ENCODE measurements at regions not wholly inside any gene's neighbourhood (a gene's known extent, or its start where the extent isn't known, plus 50 kb on each side); places are given as distances from the start of the nearest gene placed in this dataset.

DNA sequence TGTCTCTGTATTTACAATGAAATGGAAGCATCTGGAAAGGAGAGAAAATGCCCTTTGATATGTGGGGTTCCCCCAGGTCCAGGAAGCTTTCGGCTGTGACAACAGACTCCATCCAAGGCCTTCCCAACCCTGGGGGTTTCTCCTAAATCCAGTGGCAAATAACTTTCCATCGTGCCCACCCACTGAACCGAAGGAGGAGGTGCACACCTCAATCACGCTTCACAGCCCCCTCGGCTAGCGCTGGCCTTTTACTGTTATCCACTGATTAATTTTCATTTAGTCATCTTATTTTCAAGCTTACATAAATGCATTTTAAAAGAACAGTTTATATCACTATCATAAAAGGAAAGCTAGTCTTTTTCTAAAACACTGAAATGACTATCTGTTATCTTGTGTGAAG, 286.8 kb upstream of the ZMIZ1 start:
- TF ChIP-seq POLR2A (IDR thresholded peaks at IDR 0.05): no peak
- TF ChIP-seq, protein P1, sequence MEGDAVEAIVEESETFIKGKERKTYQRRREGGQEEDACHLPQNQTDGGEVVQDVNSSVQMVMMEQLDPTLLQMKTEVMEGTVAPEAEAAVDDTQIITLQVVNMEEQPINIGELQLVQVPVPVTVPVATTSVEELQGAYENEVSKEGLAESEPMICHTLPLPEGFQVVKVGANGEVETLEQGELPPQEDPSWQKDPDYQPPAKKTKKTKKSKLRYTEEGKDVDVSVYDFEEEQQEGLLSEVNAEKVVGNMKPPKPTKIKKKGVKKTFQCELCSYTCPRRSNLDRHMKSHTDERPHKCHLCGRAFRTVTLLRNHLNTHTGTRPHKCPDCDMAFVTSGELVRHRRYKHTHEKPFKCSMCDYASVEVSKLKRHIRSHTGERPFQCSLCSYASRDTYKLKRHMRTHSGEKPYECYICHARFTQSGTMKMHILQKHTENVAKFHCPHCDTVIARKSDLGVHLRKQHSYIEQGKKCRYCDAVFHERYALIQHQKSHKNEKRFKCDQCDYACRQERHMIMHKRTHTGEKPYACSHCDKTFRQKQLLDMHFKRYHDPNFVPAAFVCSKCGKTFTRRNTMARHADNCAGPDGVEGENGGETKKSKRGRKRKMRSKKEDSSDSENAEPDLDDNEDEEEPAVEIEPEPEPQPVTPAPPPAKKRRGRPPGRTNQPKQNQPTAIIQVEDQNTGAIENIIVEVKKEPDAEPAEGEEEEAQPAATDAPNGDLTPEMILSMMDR (IDR thresholded peaks at IDR 0.05): no peak

All from right lobe of liver (tissue), 4 donors.